ENCODE measurements at regions not wholly inside any gene's neighbourhood (a gene's known extent, or its start where the extent isn't known, plus 50 kb on each side); places are given as distances from the start of the nearest gene placed in this dataset.
"Not testable (repeated sequence)": the region's sequence is repeated elsewhere in the genome, so short reads cannot be mapped to it uniquely, and the experiment has no call there.

GRCh38 chr4:111930659-111931058 lies 214.6 kb upstream of the FAM241A start:
- DNase-seq: no peak

GRCh38 chr4:111933703-111934102 lies 211.6 kb upstream of the FAM241A start:
- DNase-seq: no peak

- no peak for DNase-seq
Measured at GRCh38 chr4:111934314-111934713, 210.9 kb upstream of the FAM241A start.

- DNase-seq: no peak
Measured at GRCh38 chr4:111937368-111937767, 207.9 kb upstream of the FAM241A start.

GRCh38 chr4:111941957-111942356 lies 203.3 kb upstream of the FAM241A start:
- DNase-seq: no peak

DNA sequence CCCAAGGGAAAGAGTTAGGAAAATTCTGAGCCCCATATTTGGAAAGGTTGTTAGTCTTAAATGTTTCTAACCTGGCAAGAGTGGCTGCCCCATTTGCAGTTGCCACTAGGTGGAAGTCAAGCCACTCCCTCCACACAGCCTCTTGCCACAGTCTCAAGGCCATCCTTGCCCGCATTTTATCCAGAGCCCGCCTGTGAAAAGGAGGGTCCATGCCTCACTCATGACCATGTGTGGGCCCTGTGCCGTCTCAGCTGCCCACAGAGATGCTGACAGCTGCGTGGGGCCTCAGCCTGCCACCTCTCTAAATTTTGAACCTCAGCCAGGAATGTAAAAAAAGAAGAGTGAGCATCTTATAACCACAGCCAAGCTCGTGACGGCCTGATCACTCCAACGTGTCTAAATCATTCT lies 201.5 kb upstream of the FAM241A start:
- peak; percentile 2 for DNase-seq

DNA sequence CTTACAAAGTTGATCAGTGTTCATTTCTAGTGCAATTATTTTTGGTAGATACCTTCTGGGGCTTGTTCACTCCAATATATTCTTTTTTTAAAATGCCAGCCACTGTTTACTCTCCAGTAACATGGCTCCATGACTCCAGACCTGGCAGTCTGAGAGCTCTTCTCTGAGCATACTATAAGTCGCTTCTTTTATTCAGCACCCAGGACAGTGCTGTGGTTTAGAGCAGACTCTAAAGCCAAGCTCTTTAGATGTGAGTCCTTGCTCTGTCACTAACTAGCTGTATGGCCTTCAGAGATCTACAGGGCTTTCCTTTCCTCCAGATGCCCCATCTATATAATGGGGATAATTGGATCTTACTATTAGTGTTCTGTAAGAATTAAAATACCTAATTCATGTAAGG lies 200.2 kb upstream of the FAM241A start:
- no peak for DNase-seq

DNA sequence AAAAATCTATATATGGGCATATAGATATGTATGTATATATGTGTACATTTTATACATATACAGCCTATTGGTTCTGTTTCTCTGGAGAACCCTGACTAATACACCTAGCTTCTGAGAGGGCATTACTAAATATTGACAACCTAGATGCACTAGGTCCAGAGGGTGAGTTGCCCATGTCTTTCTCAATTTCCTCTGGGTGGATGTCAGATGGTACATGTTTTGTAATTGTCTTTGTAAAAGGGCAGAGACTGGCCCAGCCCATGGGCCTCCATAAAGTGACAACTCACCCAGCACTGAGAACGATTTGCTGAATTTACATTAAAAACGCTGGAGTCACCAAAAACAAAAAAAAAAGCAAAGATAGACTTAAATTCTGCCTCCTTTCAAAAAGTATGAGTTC lies 198.5 kb upstream of the FAM241A start:
- DNase-seq: no peak

- DNase-seq: no peak
Measured at GRCh38 chr4:111952688-111953087, 192.6 kb upstream of the FAM241A start.

- no peak for DNase-seq
Measured at GRCh38 chr4:111954550-111954949, 190.7 kb upstream of the FAM241A start.

DNA sequence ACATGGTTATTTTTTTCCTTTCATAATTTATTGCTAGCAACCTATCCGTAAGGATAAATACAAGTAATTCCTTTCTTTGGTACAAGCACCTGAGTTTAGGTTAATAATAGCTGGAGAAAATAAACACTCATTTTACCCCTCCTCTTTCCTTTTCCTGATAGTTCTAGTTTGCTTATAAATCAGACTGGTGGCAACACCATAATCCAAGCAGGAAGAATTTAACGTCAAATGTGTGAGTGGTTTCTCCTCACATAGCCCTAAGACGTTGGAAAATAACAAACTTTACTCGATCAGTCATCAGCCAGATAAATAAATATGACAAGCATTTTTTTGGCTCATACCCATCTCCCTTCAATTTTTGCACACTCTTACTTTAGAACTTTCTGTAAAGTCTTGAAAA lies 190.3 kb upstream of the FAM241A start:
- no peak for DNase-seq

GRCh38 chr4:111957116-111957515 lies 188.1 kb upstream of the FAM241A start:
- no peak for DNase-seq

DNA sequence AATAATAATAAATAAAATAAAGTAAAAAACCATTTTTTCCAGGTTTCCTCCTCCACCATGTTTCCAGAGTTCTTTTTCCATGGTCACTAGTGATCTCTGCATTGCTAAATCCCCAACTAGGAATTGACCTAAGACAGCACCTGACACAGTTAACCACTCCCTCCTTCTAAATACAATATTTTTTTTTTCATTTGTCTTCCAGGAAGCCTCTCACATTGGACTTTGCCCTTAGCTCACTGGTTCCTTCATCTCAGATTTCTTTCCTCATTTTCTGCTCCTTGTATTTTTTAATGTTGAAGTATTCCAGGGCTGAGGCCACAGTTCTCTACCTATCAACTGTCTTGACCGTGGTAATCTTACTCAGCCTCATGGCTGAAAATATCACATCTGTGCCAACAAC lies 187.3 kb upstream of the FAM241A start:
- DNase-seq: no peak

DNA sequence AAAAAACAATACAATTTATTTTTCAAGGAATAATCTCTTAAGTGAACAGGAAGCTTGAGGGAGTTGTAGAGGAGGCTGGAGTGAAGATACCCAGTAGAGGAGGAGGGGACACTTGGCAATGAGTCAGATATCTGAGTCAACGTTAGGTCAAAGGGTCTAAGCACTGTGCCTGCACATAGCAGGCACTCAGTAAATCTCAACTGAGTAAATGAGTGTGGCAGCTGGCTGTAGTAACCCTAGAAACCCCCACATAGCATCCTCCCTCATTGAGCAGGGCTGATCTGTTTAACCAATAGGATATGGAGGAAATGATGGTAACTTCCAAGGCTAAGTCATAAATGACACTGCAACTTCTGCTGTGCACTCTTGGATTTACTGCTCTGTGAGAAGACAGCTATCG lies 186.0 kb upstream of the FAM241A start:
- DNase-seq: no peak

DNA sequence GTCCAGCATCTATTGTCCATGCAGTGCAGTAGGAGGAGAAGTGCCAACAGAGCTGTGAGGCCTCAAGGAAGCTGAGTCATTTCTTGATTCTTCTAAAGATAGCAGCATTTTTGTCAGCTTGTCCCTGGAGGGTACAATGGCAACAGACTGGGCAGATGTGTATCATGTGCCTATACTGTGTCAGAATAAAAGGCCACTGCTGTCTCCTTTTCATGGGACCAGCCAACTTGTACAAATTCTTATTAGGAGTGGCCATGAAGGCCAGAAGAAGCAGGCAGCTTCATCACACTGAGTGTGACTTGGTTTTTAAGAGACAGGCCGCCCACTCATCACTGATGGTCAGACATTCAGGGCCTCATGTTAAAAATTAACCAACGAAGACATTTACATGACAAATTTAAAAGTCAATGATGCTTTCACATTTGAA lies 185.0 kb upstream of the FAM241A start:
- no peak for DNase-seq

DNA sequence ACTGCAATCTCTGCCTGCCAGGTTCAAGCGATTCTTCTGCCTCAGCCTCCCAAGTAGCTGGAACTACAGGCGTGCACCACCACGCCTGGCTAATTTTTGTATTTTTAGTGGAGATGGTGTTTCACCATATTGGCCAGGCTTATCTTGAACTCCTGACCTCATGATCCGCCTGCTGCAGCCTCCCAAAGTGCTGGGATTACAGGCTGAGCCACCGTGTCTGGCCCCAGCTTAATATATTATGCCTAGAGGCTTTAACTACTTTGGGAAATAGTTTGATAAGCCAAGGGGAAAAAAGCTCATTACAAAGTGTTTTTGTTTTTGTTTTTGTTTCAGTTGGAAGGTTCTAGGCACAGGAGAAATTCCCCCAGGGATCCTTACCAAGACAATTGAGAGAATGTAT lies 184.2 kb upstream of the FAM241A start:
- not testable (repeated sequence) for DNase-seq

- DNase-seq: no peak
Measured at GRCh38 chr4:111961809-111962208, 183.4 kb upstream of the FAM241A start.

DNA sequence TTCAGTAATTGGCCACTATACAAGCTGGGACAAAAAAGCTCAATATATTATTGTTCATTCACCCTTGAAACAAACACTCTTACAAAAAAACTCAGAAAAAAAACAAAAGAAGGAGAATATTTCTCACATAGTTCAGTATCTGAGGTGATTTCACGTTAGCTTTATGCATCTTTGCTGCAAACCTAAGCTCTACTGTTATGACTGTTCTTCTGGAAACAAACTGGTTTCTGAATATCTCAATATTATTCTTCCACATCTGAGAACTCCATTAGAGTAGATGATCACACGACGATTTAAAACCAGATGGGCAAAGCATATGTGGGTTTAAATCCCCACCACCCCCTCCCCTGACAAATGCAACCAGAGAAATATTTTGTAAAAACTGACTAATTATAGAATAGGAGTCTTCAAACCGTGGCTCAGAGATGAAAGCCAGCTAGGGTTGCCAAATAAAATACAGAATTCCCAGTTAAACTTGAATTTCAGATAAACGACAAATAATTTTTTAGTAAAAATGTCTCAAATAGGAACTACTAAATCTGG lies 182.0 kb upstream of the FAM241A start:
- DNase-seq: no peak

GRCh38 chr4:111977419-111977965 lies 167.8 kb upstream of the FAM241A start:
- DNase-seq: no peak

GRCh38 chr4:111979921-111980320 lies 165.3 kb upstream of the FAM241A start:
- no peak for DNase-seq

DNA sequence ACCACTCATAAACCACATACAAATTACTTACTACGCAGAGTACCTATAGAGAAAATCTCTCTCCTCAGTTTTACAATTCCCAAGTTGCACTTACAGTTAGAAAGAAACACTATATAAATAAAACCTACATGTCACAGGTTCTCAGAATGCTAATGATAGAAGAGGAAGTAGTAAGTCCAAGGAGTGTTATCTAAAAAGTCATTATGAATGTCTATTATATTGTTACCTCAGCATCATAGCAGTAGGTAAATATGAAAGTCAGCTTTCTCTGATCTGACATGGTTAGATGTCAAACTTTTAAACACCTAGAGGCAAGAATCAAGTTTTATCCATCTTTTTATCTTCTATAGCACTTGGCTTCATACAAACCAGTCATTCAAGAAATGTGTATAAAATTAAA lies 163.2 kb upstream of the FAM241A start:
- DNase-seq: no peak

- DNase-seq: no peak
Measured at GRCh38 chr4:111984169-111984819, 161.0 kb upstream of the FAM241A start.

DNA sequence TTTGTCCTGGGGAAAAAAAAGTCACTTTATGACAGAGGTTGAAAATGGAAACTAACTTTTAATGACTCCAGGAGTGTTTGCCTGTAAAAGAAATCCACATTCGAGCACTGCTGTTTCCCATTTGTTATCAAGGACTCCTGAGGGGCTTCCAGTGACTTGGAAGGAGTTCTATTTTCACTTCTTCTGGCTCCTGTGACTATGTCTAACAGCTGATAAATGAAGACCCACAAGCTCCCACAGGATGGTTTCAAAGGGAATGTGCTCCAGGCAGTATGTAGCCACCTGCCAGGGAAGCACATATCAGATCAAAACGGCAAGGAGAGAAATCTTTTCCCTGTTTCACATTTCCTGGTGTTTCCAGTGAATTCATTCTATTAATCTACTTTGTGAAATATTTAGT lies 159.8 kb upstream of the FAM241A start:
- no peak for DNase-seq

- no peak for DNase-seq
Measured at GRCh38 chr4:111986095-111986494, 159.2 kb upstream of the FAM241A start.

- no peak for DNase-seq
Measured at GRCh38 chr4:111988514-111988913, 156.7 kb upstream of the FAM241A start.
